ENCODE measurements at regions not wholly inside any gene's neighbourhood (a gene's known extent, or its start where the extent isn't known, plus 50 kb on each side); places are given as distances from the start of the nearest gene placed in this dataset.
"Not testable (repeated sequence)": the region's sequence is repeated elsewhere in the genome, so short reads cannot be mapped to it uniquely, and the experiment has no call there.

DNA sequence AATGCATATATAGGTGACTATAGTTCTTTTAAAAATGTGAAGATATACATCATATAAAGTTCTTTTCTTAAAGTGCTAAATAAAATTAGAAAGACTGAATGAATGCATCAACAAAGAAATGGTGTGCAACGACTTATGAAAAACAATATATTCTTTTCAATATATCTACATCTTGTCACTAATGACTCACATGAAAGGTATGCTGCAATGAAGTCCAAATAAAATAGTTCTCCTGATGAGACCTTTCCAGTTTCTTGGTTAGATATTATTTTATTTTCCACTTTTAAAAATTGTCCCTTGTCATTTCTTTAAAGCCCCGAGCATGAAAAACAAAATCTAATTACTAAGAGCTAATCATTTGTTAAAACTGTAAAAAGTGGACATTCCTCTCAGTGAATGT, 462.1 kb downstream of the PCDH11X start:
- no peak for DNase-seq (ENCODE audit: low read depth)
- Histone ChIP-seq H3K4me3 (ENCODE audit: low read depth, low read length) (no peak overlapping the region), H3K36me3 (ENCODE audit: control insufficient read depth, insufficient read depth, low read length) (no peaks in the 10 kb centered on the region), H3K27me3 (ENCODE audit: control insufficient read depth, insufficient read depth, low read length) (no peaks in the 10 kb centered on the region)
- TF ChIP-seq, protein P1, sequence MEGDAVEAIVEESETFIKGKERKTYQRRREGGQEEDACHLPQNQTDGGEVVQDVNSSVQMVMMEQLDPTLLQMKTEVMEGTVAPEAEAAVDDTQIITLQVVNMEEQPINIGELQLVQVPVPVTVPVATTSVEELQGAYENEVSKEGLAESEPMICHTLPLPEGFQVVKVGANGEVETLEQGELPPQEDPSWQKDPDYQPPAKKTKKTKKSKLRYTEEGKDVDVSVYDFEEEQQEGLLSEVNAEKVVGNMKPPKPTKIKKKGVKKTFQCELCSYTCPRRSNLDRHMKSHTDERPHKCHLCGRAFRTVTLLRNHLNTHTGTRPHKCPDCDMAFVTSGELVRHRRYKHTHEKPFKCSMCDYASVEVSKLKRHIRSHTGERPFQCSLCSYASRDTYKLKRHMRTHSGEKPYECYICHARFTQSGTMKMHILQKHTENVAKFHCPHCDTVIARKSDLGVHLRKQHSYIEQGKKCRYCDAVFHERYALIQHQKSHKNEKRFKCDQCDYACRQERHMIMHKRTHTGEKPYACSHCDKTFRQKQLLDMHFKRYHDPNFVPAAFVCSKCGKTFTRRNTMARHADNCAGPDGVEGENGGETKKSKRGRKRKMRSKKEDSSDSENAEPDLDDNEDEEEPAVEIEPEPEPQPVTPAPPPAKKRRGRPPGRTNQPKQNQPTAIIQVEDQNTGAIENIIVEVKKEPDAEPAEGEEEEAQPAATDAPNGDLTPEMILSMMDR (IDR thresholded peaks at IDR 0.05; ENCODE audit: insufficient read depth, low read length, severe bottlenecking): no peak
- no peak for FAIRE-seq

DNA sequence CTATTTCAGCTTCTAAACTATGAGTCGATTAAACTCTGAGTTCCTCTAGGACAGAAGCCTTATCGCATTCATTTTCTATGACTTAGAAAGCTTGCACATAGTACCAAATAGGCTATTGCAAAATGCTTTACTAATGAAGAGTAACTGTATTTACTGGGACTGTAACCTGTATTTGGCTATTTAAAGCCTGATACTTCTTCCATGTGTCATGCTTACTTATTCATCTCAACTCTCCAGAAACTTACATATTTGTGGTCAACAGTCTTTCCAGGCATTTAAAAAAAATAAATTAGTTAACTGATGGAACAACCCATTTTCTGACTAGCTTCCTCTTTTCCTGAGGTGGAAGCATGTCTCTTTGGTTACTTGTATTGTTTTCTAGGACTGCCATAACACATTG, 467.9 kb downstream of the PCDH11X start:
- Histone ChIP-seq H3K4me3 (ENCODE audit: low read depth, low read length) (no peak overlapping the region), H3K36me3 (ENCODE audit: control insufficient read depth, insufficient read depth, low read length) (no peaks in the 10 kb centered on the region), H3K27me3 (ENCODE audit: control insufficient read depth, insufficient read depth, low read length) (no peaks in the 10 kb centered on the region)
- no peak for FAIRE-seq
- DNase-seq (ENCODE audit: low read depth): peak; percentile 18
- TF ChIP-seq, protein P1 (IDR thresholded peaks at IDR 0.05; ENCODE audit: insufficient read depth, low read length, severe bottlenecking): no peak

DNA sequence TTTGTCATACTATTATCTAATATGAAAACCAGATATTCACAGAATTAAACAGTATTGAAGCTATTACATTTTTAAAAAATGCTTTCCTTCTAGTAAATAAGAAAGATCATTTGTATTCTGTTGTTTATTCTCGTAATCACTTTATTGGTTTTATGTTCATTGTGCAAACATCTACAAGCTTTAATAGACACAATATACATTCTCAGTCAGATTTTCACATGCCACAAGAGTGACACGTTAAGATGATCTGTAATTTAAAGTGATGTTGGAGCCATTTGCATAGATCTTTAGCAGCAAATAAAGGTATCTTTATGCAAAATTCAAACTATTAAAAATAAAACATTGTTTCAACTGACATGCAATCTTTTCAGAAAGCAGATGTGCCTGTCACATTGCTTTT, 469.9 kb downstream of the PCDH11X start:
- DNase-seq (ENCODE audit: low read depth) (no peak), FAIRE-seq (no peak)
- TF ChIP-seq, protein P1 (IDR thresholded peaks at IDR 0.05; ENCODE audit: insufficient read depth, low read length, severe bottlenecking): no peak
- H3K27me3 ChIP-seq (ENCODE audit: control insufficient read depth, insufficient read depth, low read length): no peaks in the 10 kb centered on the region
- no peak overlapping the region for H3K4me3 ChIP-seq (ENCODE audit: low read depth, low read length)
- H3K36me3 ChIP-seq (ENCODE audit: control insufficient read depth, insufficient read depth, low read length): no peaks in the 10 kb centered on the region

DNA sequence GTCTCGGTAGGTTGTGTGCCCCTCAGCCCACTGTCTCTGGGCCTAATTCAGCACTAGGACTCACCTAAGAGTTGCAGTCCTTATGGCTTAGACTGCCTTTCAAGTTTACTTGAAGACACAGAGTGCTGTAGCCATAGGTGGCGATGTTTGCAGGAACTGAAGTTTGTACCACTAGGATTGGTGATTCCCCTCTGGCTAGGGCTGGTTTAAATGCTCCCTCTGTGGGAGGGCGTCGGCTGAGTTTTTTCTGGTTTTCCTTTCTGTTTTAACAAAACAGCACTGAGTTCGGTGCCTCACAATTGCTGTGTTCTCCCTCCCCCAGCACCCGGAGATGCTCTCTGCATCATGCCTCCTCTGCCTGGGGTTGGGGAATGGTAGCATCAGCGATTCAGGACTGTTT, 480.9 kb downstream of the PCDH11X start:
- TF ChIP-seq, protein P1 (IDR thresholded peaks at IDR 0.05; ENCODE audit: insufficient read depth, low read length, severe bottlenecking): no peak
- FAIRE-seq: no peak
- no peak for DNase-seq (ENCODE audit: low read depth)

DNA sequence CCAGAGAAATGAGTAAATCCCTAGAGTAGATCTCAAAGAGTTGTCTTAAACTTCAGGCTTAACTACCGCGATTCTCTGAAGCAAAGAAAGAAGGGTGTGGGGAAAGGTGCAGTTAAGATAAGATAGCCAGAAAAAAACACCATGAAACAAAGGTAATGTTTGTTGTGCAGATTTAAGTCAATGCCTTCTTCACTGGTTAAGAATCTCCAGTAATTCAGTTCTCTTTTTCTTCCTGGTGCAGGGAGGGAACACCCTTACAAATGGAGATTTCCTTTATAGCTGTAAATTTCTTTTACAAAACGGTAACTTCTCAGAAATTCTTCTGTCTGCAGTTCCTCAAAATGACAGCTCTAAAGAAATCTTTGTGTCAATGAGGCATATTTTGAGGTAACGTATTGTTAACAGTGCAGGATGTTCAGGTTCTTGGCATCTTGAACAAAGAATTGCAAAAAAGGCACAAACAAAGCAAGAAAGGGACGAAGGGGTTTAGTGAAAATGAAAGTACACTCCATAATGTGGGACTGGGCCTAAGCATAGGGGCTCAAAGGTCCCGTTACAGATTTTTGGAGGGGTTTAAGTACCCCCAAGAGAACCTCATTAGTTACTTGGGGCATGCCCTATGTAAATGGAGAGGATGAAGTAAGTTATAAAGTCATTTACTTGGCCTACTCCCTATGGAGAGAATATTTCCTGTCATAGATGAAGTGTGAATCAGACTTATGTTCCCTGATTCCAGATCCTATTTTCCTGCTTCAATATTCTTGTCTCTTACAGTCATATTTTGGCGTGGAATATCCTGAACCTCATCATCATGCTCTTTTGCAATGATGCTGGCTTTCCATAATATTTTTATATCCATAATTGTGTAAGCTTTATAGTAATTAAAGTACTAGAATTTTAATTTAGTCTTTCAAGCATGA, 492.0 kb downstream of the PCDH11X start:
- no peaks in the 10 kb centered on the region for H3K27me3 ChIP-seq (ENCODE audit: control insufficient read depth, insufficient read depth, low read length)
- FAIRE-seq (no peak), DNase-seq (ENCODE audit: low read depth) (no peak)
- no peaks in the 10 kb centered on the region for H3K36me3 ChIP-seq (ENCODE audit: control insufficient read depth, insufficient read depth, low read length)
- TF ChIP-seq, protein P1 (IDR thresholded peaks at IDR 0.05; ENCODE audit: insufficient read depth, low read length, severe bottlenecking): no peak
- no peak overlapping the region for H3K4me3 ChIP-seq (ENCODE audit: low read depth, low read length)

More for the DNA sequence above, 480.9 kb downstream of the PCDH11X start:
- no peaks in the 10 kb centered on the region for H3K36me3 ChIP-seq (ENCODE audit: control insufficient read depth, insufficient read depth, low read length)
- no peaks in the 10 kb centered on the region for H3K27me3 ChIP-seq (ENCODE audit: control insufficient read depth, insufficient read depth, low read length)
- no peak overlapping the region for H3K4me3 ChIP-seq (ENCODE audit: low read depth, low read length)

DNA sequence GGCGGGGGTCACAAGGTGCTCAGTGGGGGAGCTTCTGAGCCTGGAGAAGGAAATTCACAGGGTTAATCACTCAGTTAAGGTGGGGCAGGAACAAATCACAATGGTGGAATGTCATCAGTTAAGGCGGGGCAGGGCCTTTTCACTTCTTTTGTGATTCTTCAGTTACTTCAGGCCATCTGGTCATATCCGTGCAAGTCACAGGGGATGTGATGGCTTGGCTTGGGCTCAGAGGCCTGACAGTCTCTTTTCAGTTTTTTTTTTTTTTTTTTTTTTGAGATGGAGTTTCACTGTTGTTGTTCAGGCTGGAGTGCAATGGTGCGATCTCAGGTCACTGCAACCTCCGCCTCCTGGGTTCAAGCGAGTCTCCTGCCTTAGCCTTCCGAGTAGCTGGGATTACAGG, 499.4 kb downstream of the PCDH11X start:
- not testable (repeated sequence) for H3K36me3 ChIP-seq (ENCODE audit: control insufficient read depth, insufficient read depth, low read length); FAIRE-seq; H3K27me3 ChIP-seq (ENCODE audit: control insufficient read depth, insufficient read depth, low read length); DNase-seq (ENCODE audit: low read depth); H3K4me3 ChIP-seq (ENCODE audit: low read depth, low read length)

DNA sequence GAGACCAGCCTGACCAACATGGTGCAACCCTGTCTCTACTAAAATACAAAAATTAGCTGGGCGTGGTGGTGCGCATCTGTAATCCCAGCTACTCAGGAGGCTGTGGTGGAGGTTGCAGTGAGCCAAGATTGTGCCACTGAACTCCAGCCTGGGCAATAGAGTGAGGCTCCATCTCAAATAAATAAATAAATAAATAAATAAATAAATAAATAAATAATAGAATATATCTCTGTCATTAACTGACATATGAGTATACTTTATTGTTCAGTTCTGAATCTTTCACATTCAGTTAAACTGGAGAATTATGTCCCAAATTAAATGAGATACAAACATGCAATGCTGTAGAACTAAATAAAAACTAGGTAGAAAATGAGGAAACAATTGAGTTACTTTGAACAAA, 501.2 kb downstream of the PCDH11X start:
- FAIRE-seq; DNase-seq (ENCODE audit: low read depth); H3K4me3 ChIP-seq (ENCODE audit: low read depth, low read length); H3K27me3 ChIP-seq (ENCODE audit: control insufficient read depth, insufficient read depth, low read length); H3K36me3 ChIP-seq (ENCODE audit: control insufficient read depth, insufficient read depth, low read length): not testable (repeated sequence)
